WI38 (cell line): ENCODE measurements at regions not wholly inside any gene's neighbourhood (a gene's known extent, or its start where the extent isn't known, plus 50 kb on each side); places are given as distances from the start of the nearest gene placed in this dataset.
"Not testable (repeated sequence)": the region's sequence is repeated elsewhere in the genome, so short reads cannot be mapped to it uniquely, and the experiment has no call there.

ENCODE experiments used
- H3K4me3 ChIP-seq: 2 replicates; pipeline ENCODE4 v1.5.1; 2011; ENCODE audit warnings: low read depth, mild to moderate bottlenecking, control low read depth, low read length
- TF ChIP-seq, protein P1 (sequence below): IDR thresholded peaks from 2 replicates; pipeline ENCODE4 v1.5.1; 2012; ENCODE audit warnings: low read depth, mild to moderate bottlenecking, control low read depth, low read length

DNA sequence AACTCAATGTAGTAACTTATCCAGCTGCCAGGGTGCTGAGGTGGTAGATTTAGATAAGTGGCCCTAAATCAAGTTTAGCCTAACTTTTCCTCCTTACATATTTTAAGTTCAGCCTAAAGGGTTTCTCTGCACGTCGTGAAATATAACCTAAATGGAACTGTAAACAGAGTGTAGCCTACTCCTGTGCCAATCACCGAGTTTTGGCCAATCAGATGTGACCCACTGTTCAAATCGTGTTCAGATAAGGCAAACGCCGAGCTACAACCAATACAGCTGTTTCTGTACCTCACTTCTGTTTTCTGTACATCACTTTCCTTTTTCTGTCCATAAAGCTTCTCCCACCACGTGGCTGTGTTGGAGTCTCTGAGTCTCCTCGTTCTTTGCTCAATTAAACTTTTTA is 904.2 kb upstream of the POT1 start:
- H3K4me3 ChIP-seq: no peak overlapping the region
- TF ChIP-seq, protein P1, sequence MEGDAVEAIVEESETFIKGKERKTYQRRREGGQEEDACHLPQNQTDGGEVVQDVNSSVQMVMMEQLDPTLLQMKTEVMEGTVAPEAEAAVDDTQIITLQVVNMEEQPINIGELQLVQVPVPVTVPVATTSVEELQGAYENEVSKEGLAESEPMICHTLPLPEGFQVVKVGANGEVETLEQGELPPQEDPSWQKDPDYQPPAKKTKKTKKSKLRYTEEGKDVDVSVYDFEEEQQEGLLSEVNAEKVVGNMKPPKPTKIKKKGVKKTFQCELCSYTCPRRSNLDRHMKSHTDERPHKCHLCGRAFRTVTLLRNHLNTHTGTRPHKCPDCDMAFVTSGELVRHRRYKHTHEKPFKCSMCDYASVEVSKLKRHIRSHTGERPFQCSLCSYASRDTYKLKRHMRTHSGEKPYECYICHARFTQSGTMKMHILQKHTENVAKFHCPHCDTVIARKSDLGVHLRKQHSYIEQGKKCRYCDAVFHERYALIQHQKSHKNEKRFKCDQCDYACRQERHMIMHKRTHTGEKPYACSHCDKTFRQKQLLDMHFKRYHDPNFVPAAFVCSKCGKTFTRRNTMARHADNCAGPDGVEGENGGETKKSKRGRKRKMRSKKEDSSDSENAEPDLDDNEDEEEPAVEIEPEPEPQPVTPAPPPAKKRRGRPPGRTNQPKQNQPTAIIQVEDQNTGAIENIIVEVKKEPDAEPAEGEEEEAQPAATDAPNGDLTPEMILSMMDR: no peak

DNA sequence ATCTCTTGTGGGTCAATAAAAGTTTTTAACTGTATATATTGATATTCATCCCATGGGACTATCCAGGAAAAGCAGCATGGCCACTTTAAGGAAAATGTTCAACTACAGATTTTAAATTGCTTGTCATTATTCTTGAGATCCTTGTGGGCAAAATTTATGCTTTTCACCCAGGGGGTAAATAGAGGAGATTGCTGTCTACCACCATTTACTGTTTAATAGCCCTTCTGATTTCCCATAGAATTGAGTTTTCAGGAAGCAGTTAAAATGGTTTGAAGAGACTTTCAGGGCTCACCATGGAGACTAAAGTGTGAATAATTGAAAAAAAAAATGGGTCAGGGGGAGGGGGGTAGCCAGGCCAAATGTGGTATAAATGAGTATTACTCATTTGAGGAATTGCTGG is 901.1 kb upstream of the POT1 start:
- TF ChIP-seq, protein P1: no peak
- no peak overlapping the region for H3K4me3 ChIP-seq

DNA sequence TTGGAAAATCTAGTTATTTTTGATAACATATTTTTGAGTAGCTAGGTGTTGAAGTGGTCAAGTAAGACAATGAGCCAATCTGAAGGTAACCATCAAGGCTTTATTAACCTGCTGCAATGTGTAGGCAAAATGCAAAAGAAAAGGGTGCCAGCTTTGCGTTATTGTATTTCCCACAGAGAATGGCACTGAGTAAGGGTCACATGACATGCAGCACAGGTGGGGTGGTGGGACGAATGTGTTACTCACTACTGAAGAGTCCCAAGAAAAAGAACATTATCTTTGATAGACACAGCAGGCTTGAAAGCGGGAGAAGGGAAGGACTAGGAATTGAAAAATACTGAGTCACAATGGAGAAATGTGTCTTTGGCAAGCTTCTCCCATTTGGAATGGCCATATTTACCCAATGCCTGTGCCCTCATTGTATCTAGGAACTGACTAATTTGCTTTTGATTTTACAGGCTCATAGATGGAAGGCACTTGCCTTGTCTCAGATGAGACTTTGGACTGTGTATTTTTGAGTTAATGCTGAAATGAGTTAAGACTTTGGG is 898.6 kb upstream of the POT1 start:
- TF ChIP-seq, protein P1: no peak

DNA sequence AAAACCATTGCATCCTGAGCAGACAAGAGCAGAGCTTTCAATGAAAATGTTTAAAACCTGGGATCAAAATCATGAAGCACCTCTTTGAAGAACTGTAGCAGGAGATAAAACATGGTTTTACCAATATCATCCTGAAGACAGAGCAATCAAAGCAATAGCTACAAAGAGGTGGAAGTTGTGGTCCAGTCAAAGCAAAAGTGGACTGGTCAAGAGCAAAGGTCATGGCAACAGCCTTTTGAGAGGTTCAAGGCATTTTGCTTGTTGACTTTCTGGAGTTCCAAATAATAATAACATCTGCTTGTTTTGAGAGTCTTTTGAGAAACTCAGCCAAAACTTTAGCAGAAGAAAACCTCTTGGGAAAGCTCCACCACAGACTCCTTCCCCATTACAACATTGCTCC is 893.9 kb upstream of the POT1 start:
- TF ChIP-seq, protein P1: no peak
- no peak overlapping the region for H3K4me3 ChIP-seq

More for the DNA sequence above, 898.6 kb upstream of the POT1 start:
- no peak overlapping the region for H3K4me3 ChIP-seq

DNA sequence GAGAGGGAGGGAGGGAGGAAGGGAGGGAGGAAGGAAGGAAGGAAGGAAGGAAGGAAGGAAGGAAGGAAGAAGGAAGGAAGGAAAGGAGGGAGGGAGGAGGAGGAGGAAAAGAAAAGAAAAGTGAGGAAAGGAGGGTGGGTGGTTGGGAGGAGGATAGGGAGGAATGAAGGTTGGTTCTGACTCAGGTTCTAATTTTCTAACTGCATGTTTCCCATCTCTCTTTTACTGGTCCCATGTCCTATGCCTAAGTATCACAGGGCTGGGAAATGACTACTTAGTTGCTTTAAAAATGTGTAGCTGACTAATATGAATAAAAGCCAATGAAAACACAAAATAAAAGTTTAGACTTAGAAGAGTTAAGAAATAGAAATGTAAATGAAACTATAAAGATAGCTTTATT is 890.9 kb upstream of the POT1 start:
- TF ChIP-seq, protein P1: no peak

DNA sequence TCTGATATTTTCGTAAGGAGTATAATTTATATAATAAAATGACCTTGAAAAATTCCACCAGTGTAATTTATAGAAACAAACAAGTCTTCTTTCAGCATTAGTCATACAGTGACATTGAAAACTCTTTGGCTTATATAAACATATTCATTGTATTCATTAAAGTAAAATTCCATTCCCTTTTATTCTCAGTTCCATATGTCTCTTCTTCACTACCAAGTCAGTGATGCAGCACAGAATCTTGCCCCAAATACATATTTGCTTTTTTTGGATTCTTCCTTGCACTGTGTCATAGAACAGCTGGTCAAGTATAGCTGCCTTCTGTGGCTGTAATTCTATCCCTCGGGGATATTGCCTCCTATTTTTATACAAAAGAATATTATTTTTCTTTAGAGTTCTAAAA is 884.5 kb upstream of the POT1 start:
- no peak overlapping the region for H3K4me3 ChIP-seq
- TF ChIP-seq, protein P1: no peak

More for the DNA sequence above, 890.9 kb upstream of the POT1 start:
- H3K4me3 ChIP-seq: no peak overlapping the region

DNA sequence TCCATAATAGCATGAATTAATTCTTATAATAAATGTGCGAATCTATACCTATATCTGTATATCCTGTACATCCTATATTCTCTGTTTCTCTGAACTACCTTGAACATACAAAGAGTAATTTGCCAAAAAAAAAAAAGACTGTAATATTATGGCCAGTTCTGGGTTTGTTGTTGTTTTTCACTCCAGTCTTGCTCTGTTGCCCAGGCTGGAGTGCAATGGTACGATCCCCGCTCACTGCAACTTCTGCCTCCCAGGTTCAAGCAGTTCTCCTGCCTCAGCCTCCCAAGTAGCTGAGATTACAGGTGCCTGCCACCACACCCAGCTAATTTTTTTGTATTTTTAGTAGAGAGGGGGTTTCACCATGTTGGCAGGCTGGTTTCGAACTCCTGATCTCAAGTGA is 876.9 kb upstream of the POT1 start:
- H3K4me3 ChIP-seq: not testable (repeated sequence)

DNA sequence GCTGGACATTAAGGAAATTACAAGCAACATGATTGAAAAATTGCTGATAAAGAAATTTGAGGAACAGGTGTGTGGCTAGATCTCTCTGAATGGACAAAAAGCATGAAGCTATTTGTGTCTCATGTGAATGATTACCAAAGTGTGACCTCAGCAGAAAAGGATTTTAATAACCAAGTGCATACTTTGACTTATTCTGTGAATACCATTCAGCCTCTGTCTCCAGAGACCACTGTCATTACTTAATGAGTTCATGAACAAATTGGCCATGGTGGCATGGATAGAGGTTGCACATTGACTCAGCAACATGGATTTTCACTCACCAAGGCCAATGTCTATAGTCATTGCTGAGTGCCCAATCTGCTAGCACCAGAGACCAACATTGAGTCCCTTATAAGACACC is 874.6 kb upstream of the POT1 start:
- no peak overlapping the region for H3K4me3 ChIP-seq
- TF ChIP-seq, protein P1: no peak
